GM11168 (cell line): ENCODE measurements at regions not wholly inside any gene's neighbourhood (a gene's known extent, or its start where the extent isn't known, plus 50 kb on each side); places are given as distances from the start of the nearest gene placed in this dataset.
"Not testable (repeated sequence)": the region's sequence is repeated elsewhere in the genome, so short reads cannot be mapped to it uniquely, and the experiment has no call there.

Experiments
- in situ Hi-C: fragments of 300-500 bp; cut with MboI; formaldehyde crosslinking; loops from one replicate; pipeline ENCODE4 v1.12.0; 2022; ENCODE audit warnings: low sequenced_read_pairs; ENCODE audit not compliant: unreplicated experiment

GRCh38 chr2:215835657-215836056 lies 177.7 kb downstream of the MREG start:
- in situ Hi-C loops, result no loop called here

- in situ Hi-C loops, result no loop called here
Observed at GRCh38 chr2:215835231-215835630, 178.1 kb downstream of the MREG start.

DNA sequence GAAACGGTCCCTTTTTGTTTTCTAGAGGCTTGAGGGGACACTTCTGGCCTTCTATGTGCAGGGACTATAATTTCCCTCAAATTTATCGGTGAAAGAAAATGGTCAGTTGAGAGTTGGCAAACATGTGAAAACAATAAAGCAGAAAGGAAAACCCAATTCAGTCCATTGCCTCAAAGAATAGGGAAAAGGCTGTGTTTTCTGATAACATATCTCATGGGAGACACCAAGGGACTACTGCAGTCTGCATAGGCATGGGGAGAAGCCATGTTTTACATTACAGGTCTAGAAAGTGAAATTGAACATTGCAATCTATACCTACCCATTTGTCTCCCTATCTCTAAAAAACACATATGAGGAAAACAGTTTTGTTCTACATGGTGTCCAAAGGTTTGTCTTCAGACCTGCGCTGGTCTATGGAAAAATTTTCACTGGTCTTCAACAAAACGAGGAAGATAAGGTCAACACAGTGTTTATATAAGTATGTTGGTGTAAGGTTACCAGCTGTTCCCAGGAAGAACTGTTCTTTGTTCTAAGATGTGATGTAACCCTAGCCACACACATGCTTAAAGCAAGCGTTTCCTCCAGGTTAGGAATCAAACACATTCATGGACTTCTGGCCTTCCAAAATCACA lies 179.7 kb downstream of the MREG start:
- in situ Hi-C loops, result no loop called here

DNA sequence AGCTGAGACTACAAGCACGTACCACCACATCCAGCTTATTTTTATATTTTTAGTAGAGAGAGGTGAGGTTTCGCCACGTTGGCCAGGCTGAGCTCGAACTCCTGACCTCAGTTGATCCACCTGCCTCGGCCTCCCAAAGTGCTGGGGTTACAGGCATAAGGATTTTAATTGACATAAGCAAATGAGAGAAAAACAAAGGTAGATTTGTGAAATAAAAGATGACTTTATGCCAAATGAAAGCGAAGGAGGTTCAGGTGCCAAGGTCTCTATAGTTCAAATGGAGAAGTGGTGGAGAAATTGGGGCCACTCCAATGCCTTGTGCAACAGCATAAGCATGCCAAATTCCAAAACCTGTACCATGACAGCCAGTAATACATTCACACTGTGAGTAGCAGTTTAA lies 180.6 kb downstream of the MREG start:
- in situ Hi-C loops, result no loop called here

- in situ Hi-C loops, result no loop called here
Observed at GRCh38 chr2:215831296-215831913, 181.9 kb downstream of the MREG start.

DNA sequence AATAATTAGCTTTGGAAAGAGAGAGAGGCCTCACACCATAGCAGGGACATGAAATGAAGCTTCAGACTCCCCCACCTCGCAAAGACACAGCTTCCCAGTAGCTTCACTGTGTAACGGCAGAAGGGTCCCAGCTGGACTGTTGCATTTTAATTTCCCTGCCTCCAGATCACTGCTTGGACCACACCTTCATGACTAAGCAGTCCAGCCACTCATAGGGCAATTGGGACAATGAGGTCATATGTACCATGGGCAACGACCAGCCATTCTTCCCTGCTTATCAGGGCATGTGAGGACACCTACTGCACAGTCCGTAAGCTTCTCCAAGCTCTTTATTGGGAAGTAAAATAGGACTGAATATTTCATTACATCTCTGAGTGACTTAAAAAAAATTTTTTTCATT lies 183.0 kb downstream of the MREG start:
- in situ Hi-C loops, result no loop called here

DNA sequence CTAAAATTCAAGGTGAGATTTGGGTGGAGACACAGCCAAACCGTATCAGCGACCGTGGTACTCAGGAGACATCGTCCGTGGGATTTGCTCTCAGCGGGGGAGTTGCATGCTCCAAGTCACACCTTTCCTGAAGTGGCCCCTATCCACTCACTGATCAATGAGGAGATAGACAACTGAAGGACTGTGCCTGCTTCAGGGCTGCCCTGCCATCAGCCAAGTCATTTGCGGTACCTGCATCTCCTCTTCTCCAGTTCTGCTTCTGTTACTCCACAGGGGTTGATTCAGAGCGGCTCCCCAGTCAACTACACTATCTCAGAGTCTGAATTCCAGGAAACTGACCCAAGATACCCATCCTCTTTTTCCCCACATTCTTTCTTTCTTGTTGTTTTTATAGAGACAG lies 184.1 kb downstream of the MREG start:
- in situ Hi-C loops, result no loop called here

- in situ Hi-C loops, result no loop called here
Observed at GRCh38 chr2:215828528-215829184, 184.7 kb downstream of the MREG start.

- in situ Hi-C loops, result no loop called here
Observed at GRCh38 chr2:215826838-215827441, 186.4 kb downstream of the MREG start.

GRCh38 chr2:215826376-215826775 lies 187.0 kb downstream of the MREG start:
- in situ Hi-C loops, result no loop called here

- in situ Hi-C loops, result no loop called here
Observed at GRCh38 chr2:215825707-215826106, 187.6 kb downstream of the MREG start.

DNA sequence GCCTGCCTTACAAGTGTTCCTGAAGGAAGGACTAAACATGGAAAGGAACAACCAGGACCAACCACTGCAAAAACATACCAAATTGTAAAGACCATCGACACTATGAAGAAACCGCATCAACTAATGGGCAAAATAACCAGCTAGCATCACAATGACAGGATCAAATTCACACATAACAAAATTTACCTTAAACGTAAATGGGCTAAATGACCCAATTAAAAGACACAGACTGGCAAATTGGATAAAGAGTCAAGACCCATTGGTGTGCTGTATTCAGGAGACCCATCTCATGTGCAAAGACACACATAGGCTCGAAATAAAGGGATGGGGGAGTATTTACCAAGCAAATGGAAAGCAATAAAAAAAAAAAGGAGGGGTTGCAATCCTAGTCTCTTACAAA lies 192.1 kb downstream of the MREG start:
- in situ Hi-C loops, result not testable (repeated sequence)

DNA sequence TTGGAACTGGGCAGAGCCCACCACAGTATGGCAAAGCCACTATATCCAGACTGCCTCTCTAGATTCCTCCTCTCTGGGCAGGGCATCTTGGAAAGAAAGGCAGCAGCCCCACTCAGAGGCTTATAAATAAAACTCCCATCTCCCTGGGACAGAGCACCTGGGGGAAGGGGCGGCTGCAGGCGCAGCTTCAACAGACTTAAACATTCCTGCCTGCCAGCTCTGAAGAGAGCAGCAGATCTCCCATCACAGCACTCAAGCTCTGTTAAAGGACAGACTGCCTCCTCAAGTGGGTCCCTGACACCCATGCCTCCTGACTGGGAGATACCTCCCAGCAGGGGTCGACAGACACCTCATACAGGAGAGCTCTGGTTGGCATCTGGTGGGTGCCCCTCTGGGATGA lies 193.6 kb downstream of the MREG start:
- in situ Hi-C loops, result not testable (repeated sequence)

DNA sequence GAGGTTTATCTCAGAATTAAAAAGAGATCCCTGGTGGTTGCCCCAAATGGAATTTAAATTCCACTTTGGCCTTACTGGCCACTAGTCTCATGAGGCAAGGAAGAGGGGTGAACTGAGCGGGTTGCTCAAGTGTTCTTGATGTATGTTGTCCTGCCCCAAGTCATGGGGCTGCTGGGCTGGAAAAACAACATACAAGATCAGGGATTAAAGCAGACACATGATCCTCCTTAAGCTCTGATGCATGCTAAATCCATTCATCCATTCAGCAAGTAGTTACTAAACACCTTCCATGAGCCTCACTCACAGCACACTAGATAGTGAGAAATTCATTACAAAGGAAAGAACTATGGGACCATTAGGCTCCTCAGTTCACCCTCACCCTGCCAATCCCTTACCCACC lies 196.3 kb downstream of the MREG start:
- in situ Hi-C loops, result no loop called here

DNA sequence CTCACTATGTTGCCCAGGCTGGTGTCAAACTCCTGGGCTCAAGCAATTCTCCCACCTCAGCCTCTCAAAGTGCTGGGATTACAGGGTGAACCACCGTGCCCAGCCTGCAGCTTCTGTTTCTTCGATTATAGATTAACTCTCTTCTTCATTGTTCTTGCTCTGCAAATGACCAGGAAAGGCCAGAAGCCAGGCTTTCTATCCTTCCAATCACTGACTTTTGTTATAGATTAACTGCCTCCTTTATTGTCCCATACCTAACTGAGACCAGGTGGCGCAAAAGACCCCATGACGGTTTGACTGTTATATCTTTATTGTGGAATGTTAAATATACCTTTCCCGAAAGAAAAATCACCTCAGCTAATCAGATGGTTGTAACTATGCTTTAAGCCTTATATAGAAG lies 196.9 kb downstream of the MREG start:
- in situ Hi-C loops, result no loop called here

DNA sequence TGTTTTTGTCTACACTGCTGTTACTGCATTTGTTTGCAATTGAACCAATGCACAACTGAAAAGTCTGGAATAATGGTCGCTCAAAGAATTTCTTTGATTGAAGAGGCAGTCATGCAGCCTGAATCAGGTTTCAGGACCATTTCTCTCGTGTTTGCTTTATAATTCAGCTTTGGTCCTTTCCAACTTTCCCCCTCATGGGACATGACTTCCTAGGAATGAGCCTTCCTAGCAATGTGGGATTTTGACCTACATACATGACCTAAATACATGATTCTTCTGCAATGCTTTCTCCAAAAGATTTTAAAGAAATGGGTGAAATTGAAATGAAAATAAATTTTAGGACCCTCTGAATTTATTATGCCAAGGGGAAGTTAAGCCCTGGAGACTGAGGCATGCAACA lies 197.4 kb downstream of the MREG start:
- in situ Hi-C loops, result no loop called here

DNA sequence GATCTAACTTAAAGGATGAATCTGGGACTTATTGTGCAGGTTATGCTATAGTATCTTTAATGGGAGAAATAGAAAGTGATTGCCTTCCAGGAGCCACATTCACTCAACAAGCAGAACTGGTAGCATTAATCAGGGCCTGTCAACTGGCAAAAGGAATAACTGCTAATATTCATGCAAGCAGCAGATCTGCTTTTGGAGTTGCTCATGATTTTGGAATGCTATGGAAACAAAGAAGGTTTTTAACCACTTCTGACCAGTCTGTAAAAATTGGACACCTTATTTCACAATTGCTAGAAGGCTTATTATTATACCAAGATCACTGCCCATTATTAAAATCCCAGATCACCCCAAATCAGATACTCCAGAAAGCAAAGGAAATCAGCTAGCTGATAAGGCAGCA lies 200.4 kb downstream of the MREG start:
- in situ Hi-C loops, result no loop called here

DNA sequence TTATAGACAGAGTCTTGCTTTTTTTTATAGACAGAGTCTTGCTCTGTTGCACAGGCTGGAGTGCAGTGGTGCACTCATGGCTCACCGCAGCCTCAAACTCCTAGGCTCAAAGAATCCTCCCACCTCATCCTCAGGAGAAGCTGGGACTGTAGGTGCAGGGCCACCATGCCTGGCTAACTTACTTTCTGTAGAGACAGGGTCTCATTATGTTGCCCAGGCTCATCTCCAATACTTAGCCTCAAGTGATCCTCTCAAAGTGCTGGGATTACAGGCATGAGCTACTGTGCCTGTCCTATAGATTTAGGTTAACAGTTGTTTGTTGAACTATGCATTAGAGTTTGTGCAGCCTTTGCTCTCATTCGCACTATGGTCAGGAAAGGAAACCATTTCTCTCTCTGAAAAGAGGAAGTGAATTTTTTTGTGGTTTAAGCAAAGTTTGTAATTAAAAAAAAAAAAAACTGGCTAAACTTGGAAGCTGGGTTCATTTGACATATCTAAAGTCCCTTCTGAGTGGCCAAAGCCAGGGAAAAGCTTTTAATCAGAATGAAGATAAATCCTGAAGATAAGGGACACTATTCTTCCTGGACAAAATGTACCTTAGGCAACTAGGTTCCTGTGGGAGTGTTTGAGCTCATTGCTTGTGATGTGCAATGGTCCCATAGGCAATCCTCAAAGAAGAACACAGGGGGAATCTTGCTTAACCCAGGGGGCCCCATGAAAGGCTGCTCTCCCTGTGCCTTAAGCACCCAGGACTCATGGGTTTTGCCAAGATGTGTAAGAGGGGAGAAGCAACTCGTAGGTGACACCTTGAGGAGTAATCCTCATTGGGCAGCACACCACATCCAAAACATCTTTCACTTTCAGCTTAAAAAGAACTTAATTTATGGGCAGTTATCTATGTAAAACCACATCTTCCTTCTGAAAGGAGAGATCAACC lies 201.7 kb downstream of the MREG start:
- in situ Hi-C loops, result no loop called here

DNA sequence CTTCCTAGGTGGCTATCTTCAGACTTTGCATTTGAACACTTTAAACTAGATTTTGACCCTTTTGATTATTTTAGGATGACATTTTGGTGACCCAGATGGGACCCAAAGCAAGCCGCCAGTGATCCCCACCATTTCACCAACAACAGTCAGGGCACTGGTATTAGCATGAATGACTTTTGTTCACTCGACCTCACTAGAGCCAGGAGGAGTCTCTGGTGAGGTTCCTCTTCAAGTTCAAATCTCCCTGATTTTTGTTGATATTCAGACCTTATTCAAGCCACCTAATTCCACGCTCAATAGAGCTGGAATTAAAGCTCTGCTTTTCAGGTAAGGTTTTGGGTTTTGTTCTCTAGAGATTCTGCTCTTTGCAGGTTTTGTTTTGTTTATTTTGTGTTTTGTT lies 202.3 kb downstream of the MREG start:
- in situ Hi-C loops, result no loop called here

DNA sequence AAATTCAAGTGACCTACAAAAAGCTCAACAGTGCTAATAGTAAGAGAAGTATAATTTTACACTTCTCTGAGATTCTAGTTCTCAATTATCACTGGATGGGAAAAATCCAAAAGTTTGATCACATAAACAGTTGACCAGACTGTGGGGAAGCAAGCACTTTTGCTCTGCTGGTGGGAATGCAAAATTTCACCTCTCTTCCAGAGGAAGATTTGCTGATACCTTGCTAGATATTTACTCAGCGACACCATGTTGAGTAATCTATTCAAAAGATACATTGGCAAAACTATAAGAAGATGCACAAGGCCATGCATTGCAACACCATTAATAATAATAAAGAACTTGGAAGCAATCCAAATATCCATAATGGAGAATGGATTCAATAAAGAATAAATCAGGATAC lies 204.4 kb downstream of the MREG start:
- in situ Hi-C loops, result no loop called here
